ENCODE measurements at regions not wholly inside any gene's neighbourhood (a gene's known extent, or its start where the extent isn't known, plus 50 kb on each side); places are given as distances from the start of the nearest gene placed in this dataset.

- in situ Hi-C loops (cut with MboI) (no loop called here), intact Hi-C loops (cut with micrococcal nuclease) (no loop called here)
- no peaks in the 10 kb centered on the region for H3K4me1 ChIP-seq (replicated peaks in 1 of 2; ENCODE audit: control insufficient read depth in 2 of 2, insufficient read depth in 2 of 2, low read length in 2 of 2)
- H3K9me3 ChIP-seq (replicated peaks; ENCODE audit: control insufficient read depth, insufficient read depth, low read depth, low read length): no peaks in the 10 kb centered on the region
- H3K27me3 ChIP-seq (ENCODE audit: control insufficient read depth in 2 of 2, insufficient read depth in 2 of 2, low read length in 2 of 2): peaks cover 11 to 45% of the 10 kb centered on the region in 2 experiments; a peak in 4 of 5 replicates
- H2AFZ ChIP-seq (ENCODE audit: low read depth, low read length): no peak overlapping the region
- no peak overlapping the region for H3K27ac ChIP-seq (ENCODE audit: extremely low read depth, low read depth, low read length)
- BruUV-seq (replicated peaks): no TSS peak
- FAIRE-seq (no peak), ATAC-seq (no peak), DNase-seq (ENCODE audit: extremely low read depth in 1 of 4, low spot score in 3 of 4) (no peak)
- no peaks in the 10 kb centered on the region for H3K79me2 ChIP-seq (ENCODE audit: control insufficient read depth, insufficient read depth, low read length)
- no peak overlapping the region for H3K4me3 ChIP-seq
- ChIA-PET POLR2A (interaction anchor here (0.6 to 0.7 kb wide), 2 partner anchors 26 to 209 kb away, joined by 3 to 4 read pairs; no protein-coding TSS in a partner anchor), CTCF (ENCODE audit: low intra/inter-chr PET ratio) (interaction anchor here (0.8 kb wide), 1 partner anchor 96 kb away, joined by 3 read pairs; no protein-coding TSS in a partner anchor)
- no peaks in the 10 kb centered on the region for H3K36me3 ChIP-seq (ENCODE audit: control insufficient read depth, insufficient read depth, low read length)
- TF ChIP-seq USF2 (CRISPR knock-in tag; IDR thresholded peaks at IDR 0.05): no peak
- TF ChIP-seq PTBP1 (IDR thresholded peaks at IDR 0.05; ENCODE audit: low read depth, low read length): no peak
- TF ChIP-seq ZC3H11A (IDR thresholded peaks at IDR 0.05; ENCODE audit: low read depth, low read length): no peak
- no peak for TF ChIP-seq ZNF384 (IDR thresholded peaks at IDR 0.05; ENCODE audit: low read depth, low read length)
- no peak for TF ChIP-seq ETV5 (CRISPR knock-in tag; IDR thresholded peaks at IDR 0.05; ENCODE audit: low read depth)
- no peak for TF ChIP-seq DEAF1 (CRISPR knock-in tag; IDR thresholded peaks at IDR 0.05)
- no peak for TF ChIP-seq DIDO1 (tag; IDR thresholded peaks at IDR 0.05; ENCODE audit: low read depth)
- TF ChIP-seq WHSC1 (IDR thresholded peaks at IDR 0.05; ENCODE audit: low read length): no peak
- TF ChIP-seq ZNF644 (tag; IDR thresholded peaks at IDR 0.05; ENCODE audit: low read depth): no peak
- no peaks in the 10 kb centered on the region for H4K20me1 ChIP-seq (replicated peaks; ENCODE audit: control insufficient read depth, insufficient read depth, low read length)
- H3K9ac ChIP-seq (ENCODE audit: insufficient read depth in 1 of 2, low read depth in 2 of 2, low read length in 2 of 2): no peak overlapping the region
- H3K9me1 ChIP-seq (ENCODE audit: control insufficient read depth, insufficient read depth, low read length): no peaks in the 10 kb centered on the region
- under 1% methylated on average over 9 of the region's 9 CpGs for WGBS (ENCODE audit: insufficient coverage, low coverage, missing lambda C conversion rate)
- H3K4me2 ChIP-seq (ENCODE audit: insufficient read depth, low read length): no peak overlapping the region
Measured at GRCh38 chr20:51276296-51276695, 253.4 kb upstream of the KCNG1 start.

Measured in K562 (cell line).